ENCODE measurements at regions not wholly inside any gene's neighbourhood (a gene's known extent, or its start where the extent isn't known, plus 50 kb on each side); places are given as distances from the start of the nearest gene placed in this dataset.

DNA sequence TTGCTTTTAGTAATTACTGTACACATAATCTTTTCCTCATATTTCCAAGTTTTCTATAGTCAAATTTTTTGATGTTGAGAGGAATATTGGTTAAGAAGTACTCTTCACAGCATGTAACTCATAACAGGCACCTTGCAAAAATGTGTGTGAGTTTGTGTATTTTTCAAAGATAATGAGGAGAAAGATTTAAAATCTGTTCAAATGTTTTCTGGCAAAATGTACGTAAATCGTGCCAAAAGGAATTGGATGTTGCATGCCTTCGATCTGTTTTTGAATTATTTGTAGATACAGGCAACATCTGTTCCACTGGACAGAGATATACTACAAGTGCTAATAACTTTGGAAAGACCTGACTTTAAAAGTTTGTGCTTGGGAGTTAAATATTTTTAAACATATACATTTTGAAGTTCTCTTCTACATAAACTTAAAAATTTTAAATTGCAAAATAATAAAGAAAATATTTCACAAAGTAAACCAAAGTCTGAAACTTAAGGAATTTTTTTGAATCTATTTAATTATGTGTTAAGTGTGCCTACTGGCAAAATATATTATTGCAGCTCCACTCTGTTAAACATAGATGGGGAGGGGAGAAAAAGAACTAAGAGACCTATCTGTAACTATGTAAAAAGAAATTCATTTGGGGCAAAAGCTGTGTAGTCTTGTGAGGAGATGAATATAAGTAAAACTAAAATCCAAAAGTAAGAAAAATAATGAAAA lies 133.5 kb upstream of the UBE2E3 start:
- no peak for DNase-seq (ENCODE audit: low spot score)

DNA sequence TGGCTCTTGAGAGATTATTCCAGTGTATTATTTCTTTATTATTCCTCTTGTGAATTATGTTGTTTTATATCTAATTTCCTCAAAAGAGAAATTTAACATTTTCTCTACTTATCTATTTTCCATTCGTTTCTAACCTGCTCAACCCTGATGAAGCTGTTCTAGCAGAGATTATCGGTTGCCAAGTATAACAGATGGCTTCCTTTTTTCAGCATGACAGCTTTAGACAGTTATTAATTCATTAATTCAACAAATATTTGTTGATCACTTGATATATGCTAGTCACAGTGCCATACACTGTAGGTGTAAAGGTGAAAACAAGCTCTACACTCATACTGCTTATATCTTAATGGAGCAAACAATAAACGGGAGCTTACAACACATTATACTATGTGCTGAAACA lies 137.9 kb upstream of the UBE2E3 start:
- in situ Hi-C loops (cut with MboI; ENCODE audit: low sequenced_read_pairs, unreplicated experiment): no loop called here
- DNase-seq (ENCODE audit: low spot score): no peak
- TF ChIP-seq, protein P1, sequence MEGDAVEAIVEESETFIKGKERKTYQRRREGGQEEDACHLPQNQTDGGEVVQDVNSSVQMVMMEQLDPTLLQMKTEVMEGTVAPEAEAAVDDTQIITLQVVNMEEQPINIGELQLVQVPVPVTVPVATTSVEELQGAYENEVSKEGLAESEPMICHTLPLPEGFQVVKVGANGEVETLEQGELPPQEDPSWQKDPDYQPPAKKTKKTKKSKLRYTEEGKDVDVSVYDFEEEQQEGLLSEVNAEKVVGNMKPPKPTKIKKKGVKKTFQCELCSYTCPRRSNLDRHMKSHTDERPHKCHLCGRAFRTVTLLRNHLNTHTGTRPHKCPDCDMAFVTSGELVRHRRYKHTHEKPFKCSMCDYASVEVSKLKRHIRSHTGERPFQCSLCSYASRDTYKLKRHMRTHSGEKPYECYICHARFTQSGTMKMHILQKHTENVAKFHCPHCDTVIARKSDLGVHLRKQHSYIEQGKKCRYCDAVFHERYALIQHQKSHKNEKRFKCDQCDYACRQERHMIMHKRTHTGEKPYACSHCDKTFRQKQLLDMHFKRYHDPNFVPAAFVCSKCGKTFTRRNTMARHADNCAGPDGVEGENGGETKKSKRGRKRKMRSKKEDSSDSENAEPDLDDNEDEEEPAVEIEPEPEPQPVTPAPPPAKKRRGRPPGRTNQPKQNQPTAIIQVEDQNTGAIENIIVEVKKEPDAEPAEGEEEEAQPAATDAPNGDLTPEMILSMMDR (IDR thresholded peaks at IDR 0.05; ENCODE audit: borderline replicate concordance, control extremely low read depth, extremely low read depth, insufficient read depth, missing control alignments): no peak

More for the DNA sequence above, 133.5 kb upstream of the UBE2E3 start:
- TF ChIP-seq, protein P1 (IDR thresholded peaks at IDR 0.05; ENCODE audit: borderline replicate concordance, control extremely low read depth, extremely low read depth, insufficient read depth, missing control alignments): no peak
- in situ Hi-C loops (cut with MboI; ENCODE audit: low sequenced_read_pairs, unreplicated experiment): no loop called here

DNA sequence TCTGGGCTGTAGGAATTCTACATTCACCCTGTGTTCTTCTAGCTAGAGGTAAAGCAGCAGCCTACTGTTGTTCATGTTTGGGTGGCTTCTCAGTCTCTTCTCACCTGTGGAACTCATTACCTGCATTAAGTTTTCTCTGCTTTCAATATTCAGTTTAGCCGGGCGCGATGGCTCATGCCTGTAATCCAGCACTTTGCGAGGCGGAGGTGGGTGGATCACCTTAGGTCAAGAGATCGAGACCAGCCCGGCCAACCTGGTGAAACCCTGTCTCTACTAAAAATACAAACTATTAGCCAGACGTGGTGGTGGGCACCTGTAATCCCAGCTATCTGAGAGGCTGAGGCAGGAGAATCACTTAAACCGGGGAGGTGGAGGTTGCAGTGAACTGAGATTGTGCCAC lies 139.8 kb upstream of the UBE2E3 start:
- no peak for DNase-seq (ENCODE audit: low spot score)
- in situ Hi-C loops (cut with MboI; ENCODE audit: low sequenced_read_pairs, unreplicated experiment): no loop called here
- TF ChIP-seq, protein P1 (IDR thresholded peaks at IDR 0.05; ENCODE audit: borderline replicate concordance, control extremely low read depth, extremely low read depth, insufficient read depth, missing control alignments): no peak

DNA sequence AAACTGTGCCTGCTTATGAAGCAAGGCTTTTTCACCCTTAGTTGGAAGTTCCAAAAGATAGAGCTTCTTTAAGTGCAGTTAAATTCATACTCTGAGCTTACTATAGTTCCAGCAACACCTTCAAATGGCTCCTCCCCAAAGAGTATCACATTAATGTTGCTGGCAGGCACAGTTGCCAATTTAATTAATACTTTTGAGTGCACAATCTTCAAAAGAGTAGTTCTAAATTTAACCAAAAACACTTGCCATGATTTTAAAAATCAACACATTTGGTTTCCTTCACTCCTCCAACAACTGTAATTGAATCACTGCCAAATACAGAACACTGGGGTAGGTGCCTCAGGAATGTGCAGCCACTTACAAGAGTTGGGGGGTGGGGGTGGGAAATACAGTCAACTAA lies 150.6 kb upstream of the UBE2E3 start:
- in situ Hi-C loops (cut with MboI; ENCODE audit: low sequenced_read_pairs, unreplicated experiment): no loop called here
- TF ChIP-seq, protein P1 (IDR thresholded peaks at IDR 0.05; ENCODE audit: borderline replicate concordance, control extremely low read depth, extremely low read depth, insufficient read depth, missing control alignments): no peak
- no peak for DNase-seq (ENCODE audit: low spot score)

DNA sequence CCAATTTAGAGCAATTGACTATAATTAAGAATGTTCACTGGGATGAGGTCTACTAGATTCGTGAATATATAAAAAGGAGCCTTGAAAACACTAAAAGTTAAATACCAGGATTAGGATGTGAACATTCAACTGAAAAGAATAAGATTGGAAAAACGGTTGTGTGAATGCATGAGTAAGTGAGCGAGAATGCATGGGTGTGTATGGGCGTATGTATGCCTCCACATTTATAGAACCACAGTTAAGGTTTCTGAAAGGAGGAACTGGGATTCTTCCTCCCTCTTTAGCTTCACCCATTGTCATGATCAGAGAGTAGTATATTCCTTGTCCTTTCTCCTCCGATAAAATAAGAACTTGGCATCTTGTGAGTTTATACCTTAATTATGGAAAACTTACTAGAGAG lies 151.1 kb upstream of the UBE2E3 start:
- DNase-seq (ENCODE audit: low spot score): no peak
- in situ Hi-C loops (cut with MboI; ENCODE audit: low sequenced_read_pairs, unreplicated experiment): no loop called here

DNA sequence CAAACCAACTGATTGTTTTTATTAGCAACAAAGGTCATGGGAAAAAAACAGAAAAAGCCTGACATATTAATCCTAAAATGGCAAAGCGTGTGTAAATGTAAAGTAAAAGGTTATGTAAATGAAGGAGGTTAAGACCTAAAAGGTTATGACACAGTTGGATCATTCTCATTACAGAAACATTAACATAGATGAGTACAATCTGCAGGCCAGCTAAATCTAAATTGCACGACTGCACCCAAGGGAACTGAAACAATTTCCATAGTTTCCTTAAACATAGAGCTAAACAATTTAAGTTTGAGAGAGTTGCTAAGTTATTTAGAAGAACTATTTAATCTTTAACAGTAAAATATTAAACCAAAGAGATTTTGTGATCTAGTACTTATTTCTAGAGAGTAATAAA lies 151.6 kb upstream of the UBE2E3 start:
- no peak for DNase-seq (ENCODE audit: low spot score)
- in situ Hi-C loops (cut with MboI; ENCODE audit: low sequenced_read_pairs, unreplicated experiment): no loop called here
- TF ChIP-seq, protein P1 (IDR thresholded peaks at IDR 0.05; ENCODE audit: borderline replicate concordance, control extremely low read depth, extremely low read depth, insufficient read depth, missing control alignments): no peak

More for the DNA sequence above, 151.1 kb upstream of the UBE2E3 start:
- TF ChIP-seq, protein P1 (IDR thresholded peaks at IDR 0.05; ENCODE audit: borderline replicate concordance, control extremely low read depth, extremely low read depth, insufficient read depth, missing control alignments): no peak

Measured in GM13976 (cell line).